GM23338 (cell line): ENCODE measurements at regions not wholly inside any gene's neighbourhood (a gene's known extent, or its start where the extent isn't known, plus 50 kb on each side); places are given as distances from the start of the nearest gene placed in this dataset.

ENCODE experiments used
- ATAC-seq: fragments of 200-7000 bp; cut with Tn5 transposase; 3 replicates; pipeline ENCODE4 v1.9.1; 2020
- DNase-seq: peaks from one replicate; pipeline ENCODE4 v3.0.0-alpha.2; 2015; ENCODE audit warnings: low spot score
- H2AFZ ChIP-seq: fragments of 200-600 bp; sonication (generic); 2 replicates; pipeline ENCODE4 v1.8.0; 2016; ENCODE audit warnings: antibody characterized with exemption, mild to moderate bottlenecking, moderate library complexity
- H3F3A ChIP-seq: fragments of 200-600 bp; sonication (generic); replicated peaks from 2 replicates; pipeline ENCODE4 v1.8.0; 2017; ENCODE audit warnings: antibody characterized with exemption, mixed run types, low read depth
- H3K27ac ChIP-seq: fragments of 200-600 bp; sonication (generic); 2 replicates; pipeline ENCODE4 v1.6.1; 2016; ENCODE audit warnings: low read depth
- H3K27me3 ChIP-seq: fragments of 200-600 bp; sonication (generic); 2 replicates; pipeline ENCODE4 v1.8.0; 2016; ENCODE audit warnings: mild to moderate bottlenecking, mixed run types, moderate library complexity; ENCODE audit not compliant: insufficient read depth
- H3K36me3 ChIP-seq: fragments of 200-600 bp; sonication (generic); 2 replicates; pipeline ENCODE4 v1.8.0; 2016; ENCODE audit warnings: mild to moderate bottlenecking; ENCODE audit not compliant: insufficient read depth
- H3K4me1 ChIP-seq: fragments of 200-600 bp; sonication (generic); 2 replicates; pipeline ENCODE4 v1.8.0; 2016; ENCODE audit warnings: mild to moderate bottlenecking, moderate library complexity; ENCODE audit not compliant: insufficient read depth
- H3K4me2 ChIP-seq: fragments of 200-600 bp; sonication (generic); 2 replicates; pipeline ENCODE4 v1.7.1; 2017; ENCODE audit warnings: mixed run types
- H3K4me3 ChIP-seq: fragments of 200-600 bp; sonication (generic); 2 replicates; pipeline ENCODE4 v1.6.1; 2016; ENCODE audit warnings: mixed run types
- H3K79me2 ChIP-seq: fragments of 200-600 bp; sonication (generic); replicated peaks from 2 replicates; pipeline ENCODE4 v1.8.0; 2017; ENCODE audit warnings: mild to moderate bottlenecking; ENCODE audit not compliant: insufficient read depth
- H3K9me2 ChIP-seq: fragments of 200-600 bp; sonication (generic); 2 replicates; pipeline ENCODE4 v1.8.0; 2017; ENCODE audit not compliant: insufficient read depth
- H4K20me1 ChIP-seq: fragments of 200-600 bp; sonication (generic); replicated peaks from 2 replicates; pipeline ENCODE4 v1.8.0; 2017; ENCODE audit warnings: mild to moderate bottlenecking; ENCODE audit not compliant: insufficient read depth
- H3K27ac Mint-ChIP-seq: 2 replicates; pipeline ENCODE4 v1.8.0; 2020; ENCODE audit warnings: inconsistent platforms, mild to moderate bottlenecking, moderate library complexity, mixed read lengths
- H3K27me3 Mint-ChIP-seq: 3 replicates; pipeline ENCODE4 v1.8.0; 2022; ENCODE audit warnings: low read depth, mild to moderate bottlenecking, moderate library complexity, mixed read lengths, inconsistent platforms; ENCODE audit not compliant: insufficient read depth, poor library complexity
- H3K36me3 Mint-ChIP-seq: 3 replicates; pipeline ENCODE4 v1.8.0; 2021; ENCODE audit warnings: low read depth, mild to moderate bottlenecking, inconsistent platforms, moderate library complexity, mixed read lengths
- H3K4me1 Mint-ChIP-seq: 3 replicates; pipeline ENCODE4 v1.8.0; 2020; ENCODE audit warnings: mild to moderate bottlenecking, inconsistent platforms, mixed read lengths
- H3K4me3 Mint-ChIP-seq: 3 replicates; pipeline ENCODE4 v1.8.0; 2021; ENCODE audit warnings: moderate library complexity, mild to moderate bottlenecking, inconsistent platforms, mixed read lengths
- H3K9me3 Mint-ChIP-seq: 3 replicates; pipeline ENCODE4 v1.8.0; 2020; ENCODE audit warnings: moderate library complexity, mild to moderate bottlenecking, inconsistent platforms, mixed read lengths
- CREB1 ChIP-seq: fragments of 250-450 bp; sonication (Bioruptor Pico); IDR thresholded peaks from 2 replicates; pipeline ENCODE4 v1.5.0; 2020; ENCODE audit warnings: low read depth, mild to moderate bottlenecking, moderate library complexity
- CTCF ChIP-seq, 2 experiments: fragments of 200-600 bp in 1 of 2; sonication (generic) in 1 of 2; conservative IDR thresholded peaks; 2 replicates each; pipeline versions ENCODE4 v1.5.1 to v1.6.1; 2016 to 2017; ENCODE audit warnings: antibody characterized with exemption in 2 of 2, low read depth in 2 of 2, mild to moderate bottlenecking in 2 of 2, moderate library complexity in 1 of 2
- ETS1 ChIP-seq: IDR thresholded peaks from 2 replicates; pipeline ENCODE4 v1.6.1; 2016; ENCODE audit warnings: antibody characterized with exemption
- EZH2 ChIP-seq: fragments of 200-600 bp; sonication (generic); IDR thresholded peaks from one replicate; pipeline ENCODE4 v1.8.0; 2017; ENCODE audit warnings: antibody characterized with exemption, mild to moderate bottlenecking, low read depth; ENCODE audit not compliant: unreplicated experiment
- EZH2phosphoT487 ChIP-seq: fragments of 200-600 bp; sonication (generic); IDR thresholded peaks from one replicate; pipeline ENCODE4 v1.8.1; 2018; ENCODE audit warnings: antibody characterized with exemption; ENCODE audit not compliant: unreplicated experiment
- NANOG ChIP-seq: IDR thresholded peaks from 2 replicates; pipeline ENCODE4 v1.6.1; 2016; ENCODE audit warnings: antibody characterized with exemption, borderline replicate concordance
- STAT1 ChIP-seq: IDR thresholded peaks from one replicate; pipeline ENCODE4 v1.6.1; 2016; ENCODE audit warnings: antibody characterized with exemption; ENCODE audit not compliant: unreplicated experiment
- ZNF331 ChIP-seq: fragments of 250-450 bp; sonication (Bioruptor Pico); IDR thresholded peaks from 2 replicates; pipeline ENCODE4 v1.5.0; 2020; ENCODE audit warnings: low read depth, mild to moderate bottlenecking, moderate library complexity
- ZNF462 ChIP-seq: fragments of 250-450 bp; sonication (Bioruptor Pico); IDR thresholded peaks from 2 replicates; pipeline ENCODE4 v1.5.0; 2020; ENCODE audit warnings: mild to moderate bottlenecking, moderate library complexity

- ATAC-seq (no peak), DNase-seq (no peak)
- no peaks in the 10 kb centered on the region for H3K36me3 ChIP-seq
- Mint-ChIP-seq H3K4me3 (no peak overlapping the region), H3K27ac (no peak overlapping the region), H3K9me3 (peaks cover 5% of the 10 kb centered on the region; the same call in 1 of the 3 replicates), H3K27me3 (no peaks in the 10 kb centered on the region), H3K4me1 (no peaks in the 10 kb centered on the region), H3K36me3 (no peaks in the 10 kb centered on the region)
- 0 out of 2 replicates have a peak, but pooled peaks cover 3% of the 10 kb centered on the region for H3K9me2 ChIP-seq
- H3K4me1 ChIP-seq, result no peaks in the 10 kb centered on the region
- H3F3A ChIP-seq, result no peaks in the 10 kb centered on the region
- no peaks in the 10 kb centered on the region for H3K27me3 ChIP-seq
- H3K27ac ChIP-seq, result no peak overlapping the region
- H3K4me3 ChIP-seq, result no peak overlapping the region
- no peak for TF ChIP-seq CREB1 (CRISPR knock-in tag)
- H3K4me2 ChIP-seq, result no peak overlapping the region
- H2AFZ ChIP-seq, result no peak overlapping the region; the same call in 1 of the 2 replicates
- H4K20me1 ChIP-seq, result no peaks in the 10 kb centered on the region
- H3K79me2 ChIP-seq, result no peaks in the 10 kb centered on the region
These were observed 335.1 kb downstream of the EFHB start for GRCh38 chr3:19598870-19599269.

- no peak overlapping the region for H3K4me3 ChIP-seq
- no peaks in the 10 kb centered on the region for H3K79me2 ChIP-seq
- DNase-seq, result no peak
- H3K4me1 ChIP-seq, result no peaks in the 10 kb centered on the region
- H3K4me1 Mint-ChIP-seq, result no peaks in the 10 kb centered on the region
- no peak overlapping the region for H2AFZ ChIP-seq
- no peak overlapping the region for H3K27ac Mint-ChIP-seq
- H3K36me3 ChIP-seq, result no peaks in the 10 kb centered on the region
- no peak for ATAC-seq
- no peaks in the 10 kb centered on the region for H4K20me1 ChIP-seq
- H3F3A ChIP-seq, result no peaks in the 10 kb centered on the region
- H3K9me3 Mint-ChIP-seq, result peaks cover 5% of the 10 kb centered on the region; the same call in 1 of the 3 replicates
- no peaks in the 10 kb centered on the region for H3K36me3 Mint-ChIP-seq
- H3K4me2 ChIP-seq, result no peak overlapping the region
- H3K4me3 Mint-ChIP-seq, result no peak overlapping the region
- no peak overlapping the region for H3K27ac ChIP-seq
- no peaks in the 10 kb centered on the region for H3K27me3 ChIP-seq
- H3K27me3 Mint-ChIP-seq, result no peaks in the 10 kb centered on the region
- 0 out of 2 replicates have a peak, but pooled peaks cover 3% of the 10 kb centered on the region for H3K9me2 ChIP-seq
- no peak for TF ChIP-seq CREB1 (CRISPR knock-in tag)
- TF ChIP-seq ZNF462 (CRISPR knock-in tag), result no peak
- no peak for TF ChIP-seq STAT1
- TF ChIP-seq CTCF (conservative IDR thresholded peaks at IDR 0.05; ENCODE audit: low read depth in 2 of 2), result no peak
- TF ChIP-seq NANOG, result no peak
- no peak for TF ChIP-seq EZH2
- TF ChIP-seq ZNF331 (CRISPR knock-in tag), result no peak
- no peak for TF ChIP-seq EZH2phosphoT487
- TF ChIP-seq ETS1, result no peak
These were observed 337.6 kb downstream of the EFHB start for GRCh38 chr3:19596408-19596807.
